Colonic mucosa (tissue), 4 donors: ENCODE measurements at regions not wholly inside any gene's neighbourhood (a gene's known extent, or its start where the extent isn't known, plus 50 kb on each side); places are given as distances from the start of the nearest gene placed in this dataset.

Experiments
- DNase-seq: peaks from one replicate; pipeline ENCODE4 v3.0.0-alpha.2; 2020
- H3K27ac ChIP-seq: fragments of 200-600 bp; one replicate; pipeline ENCODE4 v1.8.0; 2021
- H3K27me3 ChIP-seq: fragments of 200-600 bp; one replicate; pipeline ENCODE4 v1.8.0; 2021
- H3K36me3 ChIP-seq: fragments of 200-600 bp; one replicate; pipeline ENCODE4 v1.8.0; 2021
- H3K4me1 ChIP-seq: fragments of 200-600 bp; one replicate; pipeline ENCODE4 v1.8.0; 2021; ENCODE audit warnings: mild to moderate bottlenecking
- H3K4me3 ChIP-seq: fragments of 200-600 bp; one replicate; pipeline ENCODE4 v1.8.0; 2021
- H3K9ac ChIP-seq, 2 donors: one replicate each; pipeline ENCODE4 v1.7.0; 2013; ENCODE audit warnings: control low read depth in 2 of 2, low read depth in 2 of 2, low read length in 2 of 2
- H3K9me3 ChIP-seq: fragments of 200-600 bp; one replicate; pipeline ENCODE4 v1.8.0; 2021
- CTCF ChIP-seq: fragments of 200-600 bp; IDR thresholded peaks from one replicate; pipeline ENCODE4 v1.8.0; 2022; ENCODE audit warnings: antibody characterized with exemption, mild to moderate bottlenecking
- intact Hi-C: fragments of 100-400 bp; cut with DNase I; formaldehyde crosslinking; loops from one replicate; pipeline ENCODE4 v1.14.1; 2022
- donor health status: healthy.
- donor health status: DM: no; HTN: no; CAD: no.
- donor health status: DM: no; HTN: no; CAD: no.

- no peak overlapping the region for H3K27ac ChIP-seq
- intact Hi-C loops: no loop called here
- no peak for DNase-seq
- H3K9ac ChIP-seq: no peak overlapping the region
- no peak for TF ChIP-seq CTCF
- no peaks in the 10 kb centered on the region for H3K4me1 ChIP-seq
- no peaks in the 10 kb centered on the region for H3K9me3 ChIP-seq
- H3K36me3 ChIP-seq: no peaks in the 10 kb centered on the region
- H3K4me3 ChIP-seq: no peak overlapping the region
- no peaks in the 10 kb centered on the region for H3K27me3 ChIP-seq
Observed at GRCh38 chr11:115598257-115598901, 94.2 kb upstream of the CADM1 start.

- no peak for DNase-seq
- intact Hi-C loops: no loop called here
- Histone ChIP-seq H3K27me3 (no peaks in the 10 kb centered on the region), H3K4me3 (no peak overlapping the region), H3K4me1 (no peaks in the 10 kb centered on the region), H3K27ac (no peak overlapping the region), H3K36me3 (no peaks in the 10 kb centered on the region), H3K9ac (no peak overlapping the region), H3K9me3 (no peaks in the 10 kb centered on the region)
- no peak for TF ChIP-seq CTCF
Observed at GRCh38 chr11:115591380-115591779, 87.2 kb upstream of the CADM1 start.

- Histone ChIP-seq H3K4me1 (no peaks in the 10 kb centered on the region), H3K36me3 (no peaks in the 10 kb centered on the region), H3K9ac (no peak overlapping the region), H3K27ac (no peak overlapping the region), H3K27me3 (no peaks in the 10 kb centered on the region), H3K4me3 (no peak overlapping the region), H3K9me3 (no peaks in the 10 kb centered on the region)
- DNase-seq: no peak
- intact Hi-C loops: no loop called here
- TF ChIP-seq CTCF: no peak
Observed at GRCh38 chr11:115590254-115590653, 86.0 kb upstream of the CADM1 start.

GRCh38 chr11:115587718-115588342, 83.6 kb upstream of the CADM1 start:
- Histone ChIP-seq H3K9me3 (no peaks in the 10 kb centered on the region), H3K27ac (no peak overlapping the region), H3K4me3 (no peak overlapping the region), H3K4me1 (no peaks in the 10 kb centered on the region), H3K9ac (no peak overlapping the region), H3K36me3 (no peaks in the 10 kb centered on the region), H3K27me3 (no peaks in the 10 kb centered on the region)
- TF ChIP-seq CTCF: no peak
- intact Hi-C loops: no loop called here
- no peak for DNase-seq

- H3K9ac ChIP-seq: no peak overlapping the region
- no peak for TF ChIP-seq CTCF
Observed at GRCh38 chr11:115585361-115586024, 81.3 kb upstream of the CADM1 start.

More at GRCh38 chr11:115585361-115586024, 81.3 kb upstream of the CADM1 start:
- DNase-seq: no peak
- no peaks in the 10 kb centered on the region for H3K9me3 ChIP-seq
- no peak overlapping the region for H3K4me3 ChIP-seq
- no peak overlapping the region for H3K27ac ChIP-seq
- H3K36me3 ChIP-seq: no peaks in the 10 kb centered on the region
- no peaks in the 10 kb centered on the region for H3K4me1 ChIP-seq
- no peaks in the 10 kb centered on the region for H3K27me3 ChIP-seq
- intact Hi-C loops: no loop called here
